K562 (cell line): ENCODE measurements at regions not wholly inside any gene's neighbourhood (a gene's known extent, or its start where the extent isn't known, plus 50 kb on each side); places are given as distances from the start of the nearest gene placed in this dataset.

ENCODE experiments used
- ARHGAP35 ChIP-seq: fragments of 450-650 bp; IDR thresholded peaks from 2 replicates; pipeline ENCODE4 v1.6.1; 2018; ENCODE audit not compliant: partially characterized antibody
- BRF2 ChIP-seq: IDR thresholded peaks from 3 replicates; pipeline ENCODE4 v1.6.1; 2011; ENCODE audit warnings: borderline replicate concordance, mild to moderate bottlenecking; ENCODE audit not compliant: insufficient read length, insufficient read depth
- CHCHD3 ChIP-seq: fragments of 250-450 bp; sonication (Bioruptor Pico); IDR thresholded peaks from 2 replicates; pipeline ENCODE4 v2.1.2; 2022; ENCODE audit warnings: mild to moderate bottlenecking
- CTCF ChIP-seq, 3 experiments: IDR thresholded peaks in 2 of 3; conservative IDR thresholded peaks in 1 of 3; 2 replicates each; pipeline ENCODE4 v1.5.1; 2011 to 2012; ENCODE audit warnings: low read length in 3 of 3, mild to moderate bottlenecking in 3 of 3, control low read depth in 2 of 3, improper control_type of control experiment in 1 of 3, inconsistent platforms in 1 of 3, low read depth in 1 of 3, mixed read lengths in 1 of 3, moderate library complexity in 1 of 3; ENCODE audit not compliant: insufficient read depth in 2 of 3
- GABPB2 ChIP-seq: fragments of 250-450 bp; sonication (Bioruptor Pico); conservative IDR thresholded peaks from 2 replicates; pipeline ENCODE4 v1.5.1; 2021; ENCODE audit warnings: mild to moderate bottlenecking
- JUND ChIP-seq, 2 experiments: IDR thresholded peaks; 2 replicates in 1 of 2; 3 replicates in 1 of 2; pipeline ENCODE4 v1.6.1; 2011; ENCODE audit warnings: borderline replicate concordance in 2 of 2, low read depth in 2 of 2, low read length in 2 of 2, improper control_type of control experiment in 1 of 2, missing biosample characterization in 1 of 2, missing genetic modification characterization in 1 of 2, missing genetic modification reagents in 1 of 2
- MTA1 ChIP-seq: fragments of 450-650 bp; IDR thresholded peaks from 2 replicates; pipeline ENCODE4 v1.6.1; 2017; ENCODE audit warnings: borderline replicate concordance
- MXI1 ChIP-seq: IDR thresholded peaks from 2 replicates; pipeline ENCODE4 v1.6.1; 2011; ENCODE audit warnings: low read depth, mild to moderate bottlenecking, improper control_type of control experiment, low read length
- NFRKB ChIP-seq: fragments of 450-650 bp; IDR thresholded peaks from 2 replicates; pipeline ENCODE4 v1.6.1; 2016; ENCODE audit warnings: low read depth
- SP2 ChIP-seq: IDR thresholded peaks from 2 replicates; pipeline ENCODE4 v1.6.1; 2011; ENCODE audit warnings: mild to moderate bottlenecking, low read depth, low read length, moderate library complexity; ENCODE audit not compliant: poor library complexity, severe bottlenecking; ENCODE audit errors: extremely low read depth
- TGIF2 ChIP-seq: sonication (generic); formaldehyde crosslinking; IDR thresholded peaks from 2 replicates; pipeline ENCODE4 v1.8.1; 2022; ENCODE audit warnings: mild to moderate bottlenecking, missing genetic modification reagents, moderate library complexity
- ZFP30 ChIP-seq: fragments of 250-450 bp; sonication (Bioruptor Pico); IDR thresholded peaks from 2 replicates; pipeline ENCODE4 v1.8.0; 2022; ENCODE audit warnings: moderate library complexity, mild to moderate bottlenecking, inconsistent platforms, borderline replicate concordance
- ZNF408 ChIP-seq: fragments of 250-450 bp; sonication (Bioruptor Pico); IDR thresholded peaks from 2 replicates; pipeline ENCODE4 v1.4.0; 2020; ENCODE audit warnings: low read depth, mild to moderate bottlenecking, moderate library complexity
- TF ChIP-seq, protein P1 (sequence below), 2 experiments: IDR thresholded peaks; 2 replicates each; pipeline ENCODE4 v1.6.1; 2011; ENCODE audit warnings: borderline replicate concordance in 1 of 2, control low read depth in 1 of 2, low read depth in 1 of 2, low read length in 1 of 2, mild to moderate bottlenecking in 1 of 2, mixed read lengths in 1 of 2, moderate library complexity in 1 of 2; ENCODE audit not compliant: insufficient read depth in 1 of 2, insufficient read length in 1 of 2, poor library complexity in 1 of 2, severe bottlenecking in 1 of 2; ENCODE audit errors: extremely low read depth in 1 of 2

GRCh38 chrX:65874110-65874509, 165.8 kb downstream of the VSIG4 start:
- TF ChIP-seq NFRKB (no peak), GABPB2 (no peak), MXI1 (no peak), ZNF408 (CRISPR knock-in tag) (no peak), TGIF2 (CRISPR knock-in tag) (no peak), BRF2 (no peak), ZFP30 (no peak), CTCF (IDR thresholded peaks at IDR 0.05 in 2 of 3, conservative IDR thresholded peaks at IDR 0.05 in 1 of 3; ENCODE audit: insufficient read depth in 2 of 3, low read depth in 1 of 3, low read length in 3 of 3) (no peak), MTA1 (no peak), SP2 (no peak), CHCHD3 (CRISPR knock-in tag) (no peak), JUND (IDR thresholded peaks at IDR 0.05; ENCODE audit: borderline replicate concordance, low read depth, low read length) (no peak), JUND (tag; IDR thresholded peaks at IDR 0.05; ENCODE audit: borderline replicate concordance, low read depth, low read length) (no peak), ARHGAP35 (no peak)
- TF ChIP-seq, protein P1, sequence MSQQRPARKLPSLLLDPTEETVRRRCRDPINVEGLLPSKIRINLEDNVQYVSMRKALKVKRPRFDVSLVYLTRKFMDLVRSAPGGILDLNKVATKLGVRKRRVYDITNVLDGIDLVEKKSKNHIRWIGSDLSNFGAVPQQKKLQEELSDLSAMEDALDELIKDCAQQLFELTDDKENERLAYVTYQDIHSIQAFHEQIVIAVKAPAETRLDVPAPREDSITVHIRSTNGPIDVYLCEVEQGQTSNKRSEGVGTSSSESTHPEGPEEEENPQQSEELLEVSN (IDR thresholded peaks at IDR 0.05; ENCODE audit: borderline replicate concordance in 1 of 2, extremely low read depth in 1 of 2, insufficient read depth in 1 of 2, insufficient read length in 1 of 2, low read depth in 1 of 2, low read length in 1 of 2, poor library complexity in 1 of 2, severe bottlenecking in 1 of 2) = no peak
